Endothelial cell of umbilical vein (primary cell): ENCODE measurements at regions not wholly inside any gene's neighbourhood (a gene's known extent, or its start where the extent isn't known, plus 50 kb on each side); places are given as distances from the start of the nearest gene placed in this dataset.

Experiments used
- CTCF ChIP-seq, 2 donors: IDR thresholded peaks; 1 replicate in 1 of 2; 2 replicates in 1 of 2; pipeline ENCODE4 v1.5.1; 2011; ENCODE audit warnings: low read length in 2 of 2, mild to moderate bottlenecking in 2 of 2, moderate library complexity in 2 of 2, control low read depth in 1 of 2, inconsistent platforms in 1 of 2, low read depth in 1 of 2; ENCODE audit not compliant: insufficient read depth in 1 of 2; ENCODE audit errors: extremely low read depth in 1 of 2
- JUN ChIP-seq: IDR thresholded peaks from 2 replicates; pipeline ENCODE4 v1.6.1; 2011; ENCODE audit warnings: borderline replicate concordance, low read depth; ENCODE audit not compliant: insufficient read length, insufficient read depth
- POLR2A ChIP-seq: IDR thresholded peaks from 2 replicates; pipeline ENCODE4 v1.6.1; 2012; ENCODE audit warnings: low read depth, mild to moderate bottlenecking, control low read depth, low read length
- POLR2AphosphoS5 ChIP-seq: IDR thresholded peaks from 2 replicates; pipeline ENCODE4 v1.6.1; 2012; ENCODE audit warnings: low read depth, mild to moderate bottlenecking, control low read depth, low read length, moderate library complexity; ENCODE audit not compliant: insufficient read depth

GRCh38 chrX:121150217-121150616 is 102.8 kb downstream of the GLUD2 start:
- TF ChIP-seq CTCF (IDR thresholded peaks at IDR 0.05; ENCODE audit: extremely low read depth in 1 of 2, insufficient read depth in 1 of 2, low read depth in 1 of 2, low read length in 2 of 2) (no peak), POLR2AphosphoS5 (no peak), JUN (no peak), POLR2A (no peak)
